HPDE6-E6E7 (cell line): ENCODE measurements at regions not wholly inside any gene's neighbourhood (a gene's known extent, or its start where the extent isn't known, plus 50 kb on each side); places are given as distances from the start of the nearest gene placed in this dataset.
A peak's percentile ranks its signal among the peaks of the same experiment; 100 is the strongest.

ENCODE experiments used
- DNase-seq: peaks from one replicate; pipeline ENCODE4 v3.0.0; 2011; ENCODE audit warnings: missing footprints; ENCODE audit errors: extremely low spot score

GRCh38 chr6:10465629-10466499 is 51.0 kb upstream of the TFAP2A start:
- DNase-seq: peak; percentile 42
